Omental fat pad (tissue), 3 donors: ENCODE measurements at regions not wholly inside any gene's neighbourhood (a gene's known extent, or its start where the extent isn't known, plus 50 kb on each side); places are given as distances from the start of the nearest gene placed in this dataset.

ENCODE experiments used
- ATAC-seq: fragments of 150-250 bp; one replicate; pipeline ENCODE4 v1.9.1; 2016; ENCODE audit warnings: mild to moderate bottlenecking, moderate library complexity; ENCODE audit not compliant: low FRiP score
- DNase-seq: peaks from one replicate; pipeline ENCODE4 v3.0.0-alpha.2; 2019; ENCODE audit warnings: low spot score
- CTCF ChIP-seq, 3 donors: fragments of 450-650 bp; IDR thresholded peaks; one replicate each; pipeline ENCODE4 v1.5.1; 2016 to 2017; ENCODE audit warnings: antibody characterized with exemption in 3 of 3, mild to moderate bottlenecking in 3 of 3, moderate library complexity in 2 of 3

- no peak for ATAC-seq
- no peak for TF ChIP-seq CTCF (IDR thresholded peaks at IDR 0.05)
- DNase-seq: no peak
Observed at GRCh38 chr6:126267626-126268025, 72.3 kb upstream of the CENPW start.

GRCh38 chr6:126268092-126268491 lies 71.8 kb upstream of the CENPW start:
- DNase-seq (no peak), ATAC-seq (no peak)
- no peak for TF ChIP-seq CTCF (IDR thresholded peaks at IDR 0.05)

- no peak for TF ChIP-seq CTCF (IDR thresholded peaks at IDR 0.05)
- DNase-seq (no peak), ATAC-seq (no peak)
Observed at GRCh38 chr6:126280287-126280686, 59.6 kb upstream of the CENPW start.

- DNase-seq: no peak
- ATAC-seq: no peak
- TF ChIP-seq CTCF (IDR thresholded peaks at IDR 0.05): no peak
Observed at GRCh38 chr6:126285871-126286365, 54.0 kb upstream of the CENPW start.
